Spleen (tissue), 11 donors: ENCODE measurements at regions not wholly inside any gene's neighbourhood (a gene's known extent, or its start where the extent isn't known, plus 50 kb on each side); places are given as distances from the start of the nearest gene placed in this dataset.

ENCODE experiments used
- DNase-seq: peaks from one replicate; pipeline ENCODE4 v3.0.0-alpha.2; 2020
- H3K27ac ChIP-seq, 8 donors: fragments of 200-600 bp; sonication (generic) in 7 of 8; 1 replicate in 4 of 8; 2 replicates in 4 of 8; pipeline versions ENCODE4 v1.5.0 to v1.8.0; 2016 to 2021; ENCODE audit warnings: inconsistent platforms in 4 of 8, mild to moderate bottlenecking in 4 of 8, moderate library complexity in 1 of 8
- H3K27me3 ChIP-seq, 7 donors: fragments of 200-600 bp; sonication (generic) in 6 of 7; replicated peaks in 1 of 7; 1 replicate in 4 of 7; 2 replicates in 3 of 7; pipeline versions ENCODE4 v1.5.0 to v1.8.0; 2016 to 2021; ENCODE audit warnings: inconsistent platforms in 3 of 7, mild to moderate bottlenecking in 1 of 7
- H3K36me3 ChIP-seq, 6 donors: fragments of 200-600 bp; sonication (generic) in 5 of 6; 1 replicate in 4 of 6; 2 replicates in 2 of 6; pipeline versions ENCODE4 v1.5.0 to v1.8.0; 2016 to 2021; ENCODE audit warnings: inconsistent platforms in 2 of 6
- H3K4me1 ChIP-seq, 6 donors: fragments of 200-600 bp; sonication (generic) in 5 of 6; 1 replicate in 3 of 6; 2 replicates in 3 of 6; pipeline versions ENCODE4 v1.5.0 to v1.8.0; 2016 to 2021; ENCODE audit warnings: inconsistent platforms in 3 of 6
- H3K4me3 ChIP-seq, 8 donors: fragments of 200-600 bp; sonication (generic) in 7 of 8; 1 replicate in 4 of 8; 2 replicates in 4 of 8; pipeline versions ENCODE4 v1.5.0 to v1.8.0; 2016 to 2021; ENCODE audit warnings: inconsistent platforms in 4 of 8, mild to moderate bottlenecking in 4 of 8, moderate library complexity in 2 of 8
- H3K9me3 ChIP-seq, 8 donors: fragments of 200-600 bp; sonication (generic) in 7 of 8; 1 replicate in 4 of 8; 2 replicates in 4 of 8; pipeline versions ENCODE4 v1.5.0 to v1.8.0; 2016 to 2021; ENCODE audit warnings: inconsistent platforms in 4 of 8
- POLR2A ChIP-seq, 3 donors: fragments of 450-650 bp; IDR thresholded peaks; one replicate each; pipeline ENCODE4 v1.5.1; 2017; ENCODE audit warnings: antibody characterized with exemption in 3 of 3, mild to moderate bottlenecking in 1 of 3
- POLR2AphosphoS5 ChIP-seq, 3 donors: sonication (generic); formaldehyde crosslinking; IDR thresholded peaks; one replicate each; pipeline ENCODE4 v1.5.1; 2017; ENCODE audit warnings: antibody characterized with exemption in 3 of 3
- WGBS, 5 donors: extraction: QIAGEN DNeasy Blood & Tissue Kit in 3 of 5; methylation state at CpG; one replicate each; pipeline versions ENCODE4 v1.1.5 to v1.1.7; 2013 to 2018; 5-methylcytosine and 5-hydroxymethylcytosine counted together
- intact Hi-C: fragments of 100-400 bp; cut with DNase I; formaldehyde crosslinking; loops from one replicate; pipeline ENCODE4 v1.15.0; 2023; ENCODE audit warnings: low total_unique reads
- TF ChIP-seq, protein P1 (sequence below), 11 experiments: fragments of 200-600 bp in 7 of 11; fragments of 450-650 bp in 4 of 11; sonication (generic) in 4 of 11; IDR thresholded peaks in 8 of 11; conservative IDR thresholded peaks in 3 of 11; 1 replicate in 7 of 11; 2 replicates in 4 of 11; pipeline versions ENCODE4 v1.4.0 to v1.8.0; 2016 to 2021; ENCODE audit warnings: antibody characterized with exemption in 11 of 11, inconsistent platforms in 4 of 11, mild to moderate bottlenecking in 1 of 11
- donor health status: healthy with polysubstance abuse.
- donor health status: DM: no; HTN: no; CAD: no; lungs with moderate emphysema.
- donor health status: DM: no; HTN: no; CAD: no.
- donor health status: Bipolar disorder and iron deficiency.
- donor health status: healthy.
- donor health status: DM: no; HTN: no; CAD: no.
- donor health status: DM: yes; HTN: yes; CAD: no.

GRCh38 chr3:171940151-171940649 lies 97.1 kb downstream of the TMEM212 start:
- no peak for DNase-seq
- Histone ChIP-seq H3K27ac (no peak overlapping the region), H3K4me1 (peaks cover 0 to 24% (median 2%) of the 10 kb centered on the region in 6 donors), H3K9me3 (no peaks in the 10 kb centered on the region), H3K27me3 (no peaks in the 10 kb centered on the region), H3K4me3 (no peak overlapping the region), H3K36me3 (no peaks in the 10 kb centered on the region)
- intact Hi-C loops = no loop called here
- TF ChIP-seq POLR2A (IDR thresholded peaks at IDR 0.05) (no peak), POLR2AphosphoS5 (IDR thresholded peaks at IDR 0.05) (no peak)
- TF ChIP-seq, protein P1, sequence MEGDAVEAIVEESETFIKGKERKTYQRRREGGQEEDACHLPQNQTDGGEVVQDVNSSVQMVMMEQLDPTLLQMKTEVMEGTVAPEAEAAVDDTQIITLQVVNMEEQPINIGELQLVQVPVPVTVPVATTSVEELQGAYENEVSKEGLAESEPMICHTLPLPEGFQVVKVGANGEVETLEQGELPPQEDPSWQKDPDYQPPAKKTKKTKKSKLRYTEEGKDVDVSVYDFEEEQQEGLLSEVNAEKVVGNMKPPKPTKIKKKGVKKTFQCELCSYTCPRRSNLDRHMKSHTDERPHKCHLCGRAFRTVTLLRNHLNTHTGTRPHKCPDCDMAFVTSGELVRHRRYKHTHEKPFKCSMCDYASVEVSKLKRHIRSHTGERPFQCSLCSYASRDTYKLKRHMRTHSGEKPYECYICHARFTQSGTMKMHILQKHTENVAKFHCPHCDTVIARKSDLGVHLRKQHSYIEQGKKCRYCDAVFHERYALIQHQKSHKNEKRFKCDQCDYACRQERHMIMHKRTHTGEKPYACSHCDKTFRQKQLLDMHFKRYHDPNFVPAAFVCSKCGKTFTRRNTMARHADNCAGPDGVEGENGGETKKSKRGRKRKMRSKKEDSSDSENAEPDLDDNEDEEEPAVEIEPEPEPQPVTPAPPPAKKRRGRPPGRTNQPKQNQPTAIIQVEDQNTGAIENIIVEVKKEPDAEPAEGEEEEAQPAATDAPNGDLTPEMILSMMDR (IDR thresholded peaks at IDR 0.05 in 8 of 11, conservative IDR thresholded peaks at IDR 0.05 in 3 of 11) = no peak
- 44 to 80% (median 50%) methylated on average over 4 of the region's 4 CpGs for WGBS, 5 donors

DNA sequence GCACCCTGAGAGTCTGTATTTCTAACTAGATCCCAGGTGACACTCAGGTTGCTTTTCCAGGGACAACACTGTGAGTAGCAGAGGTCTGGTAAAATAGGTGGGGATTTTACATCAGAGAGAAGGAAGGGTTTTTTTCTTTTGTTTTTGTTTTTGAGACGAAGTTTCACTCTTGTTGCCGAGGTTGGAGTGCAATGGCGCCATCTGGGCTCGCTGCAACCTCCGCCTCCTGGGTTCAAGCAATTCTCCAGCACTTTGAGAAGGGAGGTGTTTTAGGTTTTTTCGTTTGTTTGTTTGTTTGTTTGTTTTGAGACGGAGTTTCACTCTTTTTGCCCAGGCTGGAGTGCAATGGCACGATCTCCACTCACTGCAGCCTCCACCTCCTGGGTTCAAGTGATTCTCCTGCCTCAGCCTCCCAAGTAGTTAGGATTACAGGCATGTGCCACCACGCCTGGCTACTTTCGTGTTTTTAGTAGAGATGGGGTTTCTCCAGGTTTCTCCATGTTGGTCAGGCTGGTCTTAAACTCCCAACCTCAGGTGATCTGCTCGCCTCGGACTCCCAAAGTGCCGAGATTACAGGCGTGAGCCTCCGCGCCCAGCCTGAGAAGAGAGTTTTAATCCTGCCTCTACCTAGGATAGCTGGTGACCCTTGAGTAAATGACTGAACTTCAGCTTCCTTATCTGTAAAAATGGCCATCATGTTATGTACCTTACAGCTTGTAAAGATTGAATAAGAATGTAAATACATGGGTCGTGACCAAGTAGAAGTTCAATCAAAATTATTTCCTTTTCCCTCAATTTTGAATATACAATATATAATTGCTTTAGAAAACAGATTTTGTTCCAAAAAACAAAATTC lies 95.9 kb upstream of the FNDC3B start:
- no peak overlapping the region for H3K27ac ChIP-seq
- no peaks in the 10 kb centered on the region for H3K36me3 ChIP-seq
- WGBS, 5 donors = 89 to 96% (median 92%) methylated on average over 16 to 17 of the region's 17 CpGs
- intact Hi-C loops = no loop called here
- peaks cover 0 to 13% (median 2%) of the 10 kb centered on the region in 6 donors for H3K4me1 ChIP-seq
- no peaks in the 10 kb centered on the region for H3K27me3 ChIP-seq
- no peaks in the 10 kb centered on the region for H3K9me3 ChIP-seq
- DNase-seq = no peak
- no peak for TF ChIP-seq POLR2AphosphoS5 (IDR thresholded peaks at IDR 0.05)
- no peak for TF ChIP-seq POLR2A (IDR thresholded peaks at IDR 0.05)
- TF ChIP-seq, protein P1 (IDR thresholded peaks at IDR 0.05 in 8 of 11, conservative IDR thresholded peaks at IDR 0.05 in 3 of 11) = no peak
- no peak overlapping the region for H3K4me3 ChIP-seq

DNA sequence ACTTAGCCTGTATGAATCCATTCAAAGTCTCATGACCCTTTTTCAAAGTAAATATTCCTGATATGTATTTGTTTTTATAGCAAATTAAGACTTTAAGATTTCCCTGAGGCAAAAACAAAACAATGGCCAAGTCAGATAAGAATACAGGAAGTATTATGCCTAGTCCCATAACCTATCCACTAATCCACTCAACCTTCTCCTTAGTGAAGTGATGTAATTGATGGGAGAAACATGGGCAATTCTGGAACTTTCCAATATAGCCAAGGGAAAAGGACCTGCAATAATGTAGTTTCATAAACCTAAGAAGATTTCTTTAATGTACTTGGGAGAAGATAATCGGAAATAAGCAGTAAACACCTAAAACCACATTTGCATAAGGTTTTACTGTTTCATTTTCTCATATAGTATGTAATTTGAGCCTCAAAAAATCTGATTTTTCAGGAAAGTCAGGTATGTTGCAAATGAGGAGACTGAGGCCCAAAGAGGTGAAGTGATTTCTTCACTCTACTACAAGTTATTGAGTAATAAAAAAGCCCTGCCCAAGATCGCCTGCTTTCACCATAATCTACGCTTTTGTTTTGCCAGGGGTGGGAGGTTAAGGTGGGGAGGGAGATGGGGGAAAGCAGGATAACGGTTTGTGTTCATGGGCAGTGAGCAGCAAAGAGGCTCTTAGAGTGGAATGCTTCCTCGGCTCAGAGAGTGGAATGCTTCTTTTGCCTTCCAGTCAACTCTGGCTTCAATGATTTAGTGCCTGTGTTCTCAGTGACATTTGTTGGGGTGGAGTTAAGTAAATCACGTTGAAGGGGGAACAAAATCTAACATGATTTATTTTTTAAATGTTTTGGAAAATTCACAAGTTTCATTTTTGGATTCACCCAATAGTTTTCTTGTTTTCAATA lies 95.0 kb upstream of the FNDC3B start:
- H3K27me3 ChIP-seq = no peaks in the 10 kb centered on the region
- peaks cover 0 to 13% (median 2%) of the 10 kb centered on the region in 6 donors for H3K4me1 ChIP-seq
- 31 to 54% (median 40%) methylated on average over 6 of the region's 6 CpGs for WGBS, 5 donors
- H3K36me3 ChIP-seq = no peaks in the 10 kb centered on the region
- no peak for DNase-seq
- intact Hi-C loops = no loop called here
- no peaks in the 10 kb centered on the region for H3K9me3 ChIP-seq
- no peak overlapping the region for H3K27ac ChIP-seq
- TF ChIP-seq, protein P1 (IDR thresholded peaks at IDR 0.05 in 8 of 11, conservative IDR thresholded peaks at IDR 0.05 in 3 of 11) = no peak
- TF ChIP-seq POLR2A (IDR thresholded peaks at IDR 0.05) (no peak), POLR2AphosphoS5 (IDR thresholded peaks at IDR 0.05) (no peak)
- H3K4me3 ChIP-seq = no peak overlapping the region
